IPS-NIHi7 (cell line): ENCODE measurements at regions not wholly inside any gene's neighbourhood (a gene's known extent, or its start where the extent isn't known, plus 50 kb on each side); places are given as distances from the start of the nearest gene placed in this dataset.

ENCODE experiments used
- DNase-seq: peaks from one replicate; pipeline ENCODE4 v3.0.0; 2012; ENCODE audit warnings: mixed read lengths; ENCODE audit errors: extremely low spot score

GRCh38 chr10:61356354-61356753 is 96.8 kb downstream of the TMEM26 start:
- DNase-seq, result no peak

- DNase-seq, result no peak
Observed at GRCh38 chr10:61355211-61355610, 98.0 kb downstream of the TMEM26 start.

- DNase-seq, result no peak
Observed at GRCh38 chr10:61354401-61354975, 98.7 kb downstream of the TMEM26 start.

- DNase-seq, result no peak
Observed at GRCh38 chr10:61350794-61351193, 102.4 kb downstream of the TMEM26 start.

GRCh38 chr10:61350068-61350467 is 103.1 kb downstream of the TMEM26 start:
- DNase-seq, result no peak

GRCh38 chr10:61346796-61347413 is 106.3 kb downstream of the TMEM26 start:
- no peak for DNase-seq

- no peak for DNase-seq
Observed at GRCh38 chr10:61343796-61344195, 109.4 kb downstream of the TMEM26 start.

GRCh38 chr10:61342858-61343572 is 110.2 kb downstream of the TMEM26 start:
- no peak for DNase-seq

- DNase-seq, result no peak
Observed at GRCh38 chr10:61341008-61341407, 112.2 kb downstream of the TMEM26 start.

GRCh38 chr10:61338146-61338545 is 115.0 kb downstream of the TMEM26 start:
- no peak for DNase-seq

- no peak for DNase-seq
Observed at GRCh38 chr10:61337741-61338140, 115.4 kb downstream of the TMEM26 start.

- DNase-seq, result no peak
Observed at GRCh38 chr10:61336831-61337230, 116.3 kb downstream of the TMEM26 start.

GRCh38 chr10:61335359-61335758 is 117.8 kb downstream of the TMEM26 start:
- DNase-seq, result no peak

GRCh38 chr10:61332581-61332980 is 120.6 kb downstream of the TMEM26 start:
- no peak for DNase-seq

- DNase-seq, result no peak
Observed at GRCh38 chr10:61330669-61331068, 122.5 kb downstream of the TMEM26 start.

GRCh38 chr10:61329854-61330253 is 123.3 kb downstream of the TMEM26 start:
- no peak for DNase-seq

GRCh38 chr10:61325223-61325960 is 127.8 kb downstream of the TMEM26 start:
- no peak for DNase-seq

- no peak for DNase-seq
Observed at GRCh38 chr10:61323726-61324125, 129.5 kb downstream of the TMEM26 start.

GRCh38 chr10:61321041-61321857 is 131.9 kb downstream of the TMEM26 start:
- no peak for DNase-seq

- no peak for DNase-seq
Observed at GRCh38 chr10:61320257-61320587, 133.0 kb downstream of the TMEM26 start.

GRCh38 chr10:61319386-61320256 is 133.6 kb downstream of the TMEM26 start:
- DNase-seq, result no peak
